HEK293 (cell line): ENCODE measurements at regions not wholly inside any gene's neighbourhood (a gene's known extent, or its start where the extent isn't known, plus 50 kb on each side); places are given as distances from the start of the nearest gene placed in this dataset.

ENCODE experiments used
- CTCF ChIA-PET: fragments of 350-600 bp; formaldehyde crosslinking; extraction: SDS; loops from one replicate; lab custom pipeline; 2021; ENCODE audit warnings: antibody characterized with exemption; lab: Yijun Ruan, JAX
- POLR2A ChIA-PET: fragments of 300-600 bp; formaldehyde crosslinking; extraction: SDS; loops from one replicate; lab custom pipeline; 2020; ENCODE audit warnings: antibody characterized with exemption, inconsistent platforms; lab: Yijun Ruan, JAX
- H3K27ac ChIP-seq: fragments of 200-500 bp; sonication (Bioruptor generic); 2 replicates; pipeline ENCODE4 v1.5.1; 2014; ENCODE audit warnings: low read depth, low read length, control low read depth, inconsistent platforms; ENCODE audit errors: extremely low read depth
- H3K36me3 ChIP-seq, 2 experiments: fragments of 200-500 bp in 1 of 2; sonication (Bioruptor generic) in 1 of 2; 1 replicate in 1 of 2; 2 replicates in 1 of 2; pipeline ENCODE4 v1.5.1; 2014 to 2017; ENCODE audit warnings: inconsistent platforms in 2 of 2, low read length in 2 of 2; ENCODE audit not compliant: control insufficient read depth in 2 of 2, insufficient read depth in 1 of 2
- H3K4me1 ChIP-seq: fragments of 200-500 bp; sonication (Bioruptor generic); 2 replicates; pipeline ENCODE4 v1.5.1; 2014; ENCODE audit warnings: mild to moderate bottlenecking, low read length, inconsistent platforms; ENCODE audit not compliant: control insufficient read depth, insufficient read depth
- H3K4me3 ChIP-seq: 2 replicates; pipeline ENCODE4 v1.5.1; 2011; ENCODE audit warnings: low read depth, mild to moderate bottlenecking, control low read depth, low read length, moderate library complexity
- H3K9me3 ChIP-seq: fragments of 200-500 bp; sonication (Bioruptor generic); 2 replicates; pipeline ENCODE4 v1.5.1; 2014; ENCODE audit warnings: low read depth, low read length, inconsistent platforms; ENCODE audit not compliant: control insufficient read depth, insufficient read depth
- BCL11B ChIP-seq: fragments of 450-650 bp; formaldehyde crosslinking; IDR thresholded peaks from 2 replicates; pipeline ENCODE4 v1.5.1; 2016; ENCODE audit warnings: low read depth, missing biosample characterization, missing genetic modification characterization
- ELK4 ChIP-seq: IDR thresholded peaks from 2 replicates; pipeline ENCODE4 v1.6.1; 2011; ENCODE audit warnings: mild to moderate bottlenecking, low read depth, low read length, borderline replicate concordance
- GFI1B ChIP-seq: fragments of 450-650 bp; formaldehyde crosslinking; IDR thresholded peaks from 2 replicates; pipeline ENCODE4 v1.5.1; 2016; ENCODE audit warnings: missing biosample characterization, missing genetic modification characterization
- KLF9 ChIP-seq: fragments of 450-650 bp; formaldehyde crosslinking; IDR thresholded peaks from 2 replicates; pipeline ENCODE4 v1.5.1; 2016; ENCODE audit warnings: missing biosample characterization, missing genetic modification characterization, low read depth
- OVOL3 ChIP-seq: fragments of 450-650 bp; formaldehyde crosslinking; IDR thresholded peaks from 2 replicates; pipeline ENCODE4 v1.5.1; 2016; ENCODE audit warnings: missing biosample characterization, missing genetic modification characterization
- PRDM6 ChIP-seq: fragments of 450-650 bp; formaldehyde crosslinking; IDR thresholded peaks from 2 replicates; pipeline ENCODE4 v1.5.1; 2017; ENCODE audit warnings: missing biosample characterization, missing genetic modification characterization
- REPIN1 ChIP-seq: fragments of 450-650 bp; formaldehyde crosslinking; IDR thresholded peaks from 2 replicates; pipeline ENCODE4 v1.5.1; 2017; ENCODE audit warnings: missing biosample characterization, missing genetic modification characterization, low read depth
- SALL2 ChIP-seq: fragments of 450-650 bp; formaldehyde crosslinking; IDR thresholded peaks from 2 replicates; pipeline ENCODE4 v1.5.0; 2017; ENCODE audit warnings: missing biosample characterization, mild to moderate bottlenecking, missing genetic modification characterization, borderline replicate concordance
- SP3 ChIP-seq: fragments of 450-650 bp; formaldehyde crosslinking; IDR thresholded peaks from 2 replicates; pipeline ENCODE4 v1.5.1; 2016; ENCODE audit warnings: missing biosample characterization, missing genetic modification characterization
- WT1 ChIP-seq: fragments of 450-650 bp; formaldehyde crosslinking; IDR thresholded peaks from 2 replicates; pipeline ENCODE4 v1.5.1; 2016; ENCODE audit warnings: missing biosample characterization, missing genetic modification characterization
- ZFP37 ChIP-seq: fragments of 450-650 bp; formaldehyde crosslinking; IDR thresholded peaks from 2 replicates; pipeline ENCODE4 v1.5.1; 2016; ENCODE audit warnings: missing biosample characterization, missing genetic modification characterization
- ZNF148 ChIP-seq: fragments of 450-650 bp; formaldehyde crosslinking; IDR thresholded peaks from 2 replicates; pipeline ENCODE4 v1.5.0; 2017; ENCODE audit warnings: missing biosample characterization, missing genetic modification characterization, borderline replicate concordance
- ZNF174 ChIP-seq: fragments of 450-650 bp; formaldehyde crosslinking; IDR thresholded peaks from 2 replicates; pipeline ENCODE4 v1.5.0; 2017; ENCODE audit warnings: missing biosample characterization, mild to moderate bottlenecking, missing genetic modification characterization
- ZNF24 ChIP-seq: fragments of 450-650 bp; formaldehyde crosslinking; IDR thresholded peaks from 2 replicates; pipeline ENCODE4 v1.5.1; 2016; ENCODE audit warnings: missing biosample characterization, missing genetic modification characterization
- ZNF248 ChIP-seq: fragments of 450-650 bp; formaldehyde crosslinking; IDR thresholded peaks from 2 replicates; pipeline ENCODE4 v1.5.1; 2017; ENCODE audit warnings: missing biosample characterization, missing genetic modification characterization
- ZNF311 ChIP-seq: fragments of 450-650 bp; formaldehyde crosslinking; IDR thresholded peaks from 2 replicates; pipeline ENCODE4 v1.5.1; 2017; ENCODE audit warnings: missing biosample characterization, missing genetic modification characterization, borderline replicate concordance
- ZNF426 ChIP-seq: fragments of 450-650 bp; formaldehyde crosslinking; IDR thresholded peaks from 2 replicates; pipeline ENCODE4 v1.5.1; 2017; ENCODE audit warnings: missing biosample characterization, missing genetic modification characterization, mild to moderate bottlenecking, inconsistent platforms, moderate library complexity
- ZNF433 ChIP-seq: fragments of 450-650 bp; formaldehyde crosslinking; IDR thresholded peaks from 2 replicates; pipeline ENCODE4 v1.5.1; 2016; ENCODE audit warnings: missing biosample characterization, missing genetic modification characterization, low read depth
- ZNF560 ChIP-seq: fragments of 450-650 bp; formaldehyde crosslinking; IDR thresholded peaks from 2 replicates; pipeline ENCODE4 v1.5.1; 2017; ENCODE audit warnings: missing biosample characterization, missing genetic modification characterization, borderline replicate concordance
- ZNF596 ChIP-seq: fragments of 450-650 bp; IDR thresholded peaks from 2 replicates; pipeline ENCODE4 v1.5.0; 2018; ENCODE audit warnings: missing biosample characterization, mild to moderate bottlenecking, missing genetic modification characterization, moderate library complexity
- ZNF654 ChIP-seq: fragments of 450-650 bp; formaldehyde crosslinking; IDR thresholded peaks from 2 replicates; pipeline ENCODE4 v1.5.1; 2016; ENCODE audit warnings: low read depth, missing biosample characterization, missing genetic modification characterization
- ZNF658 ChIP-seq: fragments of 450-650 bp; formaldehyde crosslinking; IDR thresholded peaks from 2 replicates; pipeline ENCODE4; 2016; ENCODE audit warnings: missing biosample characterization, missing genetic modification characterization
- ZNF701 ChIP-seq: fragments of 450-650 bp; formaldehyde crosslinking; IDR thresholded peaks from 2 replicates; pipeline ENCODE4 v1.5.1; 2016; ENCODE audit warnings: missing biosample characterization, missing genetic modification characterization
- TF ChIP-seq, protein P1 (sequence below): fragments of 450-650 bp; formaldehyde crosslinking; IDR thresholded peaks from 2 replicates; pipeline ENCODE4 v1.5.1; 2016; ENCODE audit warnings: missing biosample characterization, missing genetic modification characterization

GRCh38 chr18:42348722-42349121 lies 393.7 kb downstream of the PIK3C3 start (continued):
- TF ChIP-seq ELK4 = no peak
- no peak for TF ChIP-seq SP3
- TF ChIP-seq OVOL3 (tag by site-specific recombination) = no peak
- TF ChIP-seq WT1 (tag by site-specific recombination) = no peak
- TF ChIP-seq ZNF24 (tag by site-specific recombination) = no peak
- no peak for TF ChIP-seq ZNF311 (tag by site-specific recombination)
- no peak for TF ChIP-seq ZNF596 (tag by site-specific recombination)
- TF ChIP-seq ZNF433 (tag by site-specific recombination) = no peak
- TF ChIP-seq ZFP37 = no peak
- TF ChIP-seq, all 188 proteins: peak for 0

DNA sequence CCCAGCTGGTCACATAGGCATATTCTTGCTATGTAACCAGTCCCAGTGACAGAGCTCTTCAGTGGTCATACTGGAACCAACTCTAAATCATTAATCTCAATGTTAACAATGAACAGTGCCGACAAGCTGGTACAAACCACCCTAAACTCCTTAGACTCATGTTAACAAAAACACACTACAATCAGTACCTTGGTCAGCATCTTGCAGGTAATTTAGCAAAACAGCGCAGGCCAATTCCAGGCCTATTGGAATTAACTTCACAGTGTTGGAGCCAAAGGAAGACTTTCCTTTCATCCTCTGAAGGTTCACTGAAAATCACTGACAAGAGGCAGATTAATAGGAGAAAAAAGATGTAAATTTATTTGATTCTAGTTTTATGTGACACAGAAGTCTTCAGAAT lies 396.4 kb downstream of the PIK3C3 start:
- Histone ChIP-seq H3K9me3 (no peaks in the 10 kb centered on the region), H3K4me3 (no peak overlapping the region), H3K27ac (no peak overlapping the region), H3K36me3 (no peaks in the 10 kb centered on the region), H3K4me1 (no peaks in the 10 kb centered on the region)
- POLR2A ChIA-PET = no interaction called here
- CTCF ChIA-PET = interaction anchor here (0.7 kb wide), 1 partner anchor 1214 kb away, joined by 5 read pairs; no protein-coding TSS in a partner anchor
- no peak for TF ChIP-seq ZNF654
- no peak for TF ChIP-seq ZNF426 (tag by site-specific recombination)
- no peak for TF ChIP-seq ZNF701 (tag by site-specific recombination)
- no peak for TF ChIP-seq SALL2 (tag by site-specific recombination)
- TF ChIP-seq, protein P1, sequence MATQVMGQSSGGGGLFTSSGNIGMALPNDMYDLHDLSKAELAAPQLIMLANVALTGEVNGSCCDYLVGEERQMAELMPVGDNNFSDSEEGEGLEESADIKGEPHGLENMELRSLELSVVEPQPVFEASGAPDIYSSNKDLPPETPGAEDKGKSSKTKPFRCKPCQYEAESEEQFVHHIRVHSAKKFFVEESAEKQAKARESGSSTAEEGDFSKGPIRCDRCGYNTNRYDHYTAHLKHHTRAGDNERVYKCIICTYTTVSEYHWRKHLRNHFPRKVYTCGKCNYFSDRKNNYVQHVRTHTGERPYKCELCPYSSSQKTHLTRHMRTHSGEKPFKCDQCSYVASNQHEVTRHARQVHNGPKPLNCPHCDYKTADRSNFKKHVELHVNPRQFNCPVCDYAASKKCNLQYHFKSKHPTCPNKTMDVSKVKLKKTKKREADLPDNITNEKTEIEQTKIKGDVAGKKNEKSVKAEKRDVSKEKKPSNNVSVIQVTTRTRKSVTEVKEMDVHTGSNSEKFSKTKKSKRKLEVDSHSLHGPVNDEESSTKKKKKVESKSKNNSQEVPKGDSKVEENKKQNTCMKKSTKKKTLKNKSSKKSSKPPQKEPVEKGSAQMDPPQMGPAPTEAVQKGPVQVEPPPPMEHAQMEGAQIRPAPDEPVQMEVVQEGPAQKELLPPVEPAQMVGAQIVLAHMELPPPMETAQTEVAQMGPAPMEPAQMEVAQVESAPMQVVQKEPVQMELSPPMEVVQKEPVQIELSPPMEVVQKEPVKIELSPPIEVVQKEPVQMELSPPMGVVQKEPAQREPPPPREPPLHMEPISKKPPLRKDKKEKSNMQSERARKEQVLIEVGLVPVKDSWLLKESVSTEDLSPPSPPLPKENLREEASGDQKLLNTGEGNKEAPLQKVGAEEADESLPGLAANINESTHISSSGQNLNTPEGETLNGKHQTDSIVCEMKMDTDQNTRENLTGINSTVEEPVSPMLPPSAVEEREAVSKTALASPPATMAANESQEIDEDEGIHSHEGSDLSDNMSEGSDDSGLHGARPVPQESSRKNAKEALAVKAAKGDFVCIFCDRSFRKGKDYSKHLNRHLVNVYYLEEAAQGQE = peak; percentile 51; the same call in 1 of the 2 replicates

DNA sequence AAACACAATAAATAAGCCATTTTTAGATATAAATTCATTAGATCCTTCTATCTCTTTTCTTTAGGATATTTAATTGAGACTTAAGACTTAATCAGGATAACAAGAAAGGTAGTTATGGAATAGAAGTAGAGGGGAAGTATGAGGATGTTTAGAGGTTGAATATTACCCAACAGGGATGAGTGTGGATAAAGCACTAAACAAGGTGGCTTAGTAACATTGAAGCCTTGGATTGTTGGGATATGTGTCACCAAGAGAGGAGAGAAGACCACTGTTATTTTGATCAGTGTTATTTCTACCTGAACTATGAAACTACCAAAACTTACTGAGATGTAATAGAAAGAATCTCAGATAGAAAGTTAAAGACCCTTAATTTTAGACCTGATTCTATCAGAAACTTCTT lies 405.7 kb downstream of the PIK3C3 start:
- ChIA-PET CTCF (no interaction called here), POLR2A (no interaction called here)
- Histone ChIP-seq H3K9me3 (no peaks in the 10 kb centered on the region), H3K4me1 (no peaks in the 10 kb centered on the region), H3K27ac (no peak overlapping the region), H3K4me3 (no peak overlapping the region), H3K36me3 (no peaks in the 10 kb centered on the region)
- TF ChIP-seq ZNF560 (tag by site-specific recombination) (no peak), ZNF658 (tag by site-specific recombination) (no peak), KLF9 (tag by site-specific recombination) (no peak), BCL11B (tag by site-specific recombination) (no peak), REPIN1 (no peak), PRDM6 (no peak), ZNF174 (no peak), ZNF148 (no peak), ZNF248 (tag by site-specific recombination) (no peak), GFI1B (tag by site-specific recombination) (no peak)
